Endothelial cell of umbilical vein (primary cell): ENCODE measurements at regions not wholly inside any gene's neighbourhood (a gene's known extent, or its start where the extent isn't known, plus 50 kb on each side); places are given as distances from the start of the nearest gene placed in this dataset.

Experiments used
- BruUV-seq: library from RNA; stranded (reverse); fragments of 400-500 nt; replicated peaks from 2 replicates; lab custom pipeline; 2021; lab: Mats Ljungman, UMichigan
- CTCF ChIA-PET: fragments of 300-600, 350-600 bp; sonication (Branson Sonifier 250); formaldehyde crosslinking; loops from one replicate; lab custom pipeline; 2021; ENCODE audit warnings: antibody characterized with exemption, inconsistent platforms; lab: Charles Lee
- POLR2A ChIA-PET: fragments of 300-600, 350-600 bp; sonication (Branson Sonifier 250); formaldehyde crosslinking; loops from one replicate; lab custom pipeline; 2021; ENCODE audit warnings: antibody characterized with exemption, inconsistent platforms; lab: Charles Lee
- DNase-seq: peaks from one replicate; pipeline ENCODE4 v3.0.0-alpha.2; 2011; ENCODE audit warnings: low read depth, low spot score
- FAIRE-seq: peaks from 2 replicates; lab custom pipeline; 2011; peaks lifted over from hg19 to GRCh38; lab: Jason Lieb, UNC
- H2AFZ ChIP-seq: 2 replicates; pipeline ENCODE4 v1.6.0; 2012; ENCODE audit warnings: low read depth, low read length, control low read depth, inconsistent platforms
- H3K27ac ChIP-seq: 2 replicates; pipeline ENCODE4 v1.5.1; 2011; ENCODE audit warnings: low read depth, mild to moderate bottlenecking, control low read depth, low read length, moderate library complexity; ENCODE audit not compliant: insufficient read depth
- H3K27me3 ChIP-seq, 2 experiments: 2 replicates each; pipeline versions ENCODE4 v1.6.0 to v1.6.1; 2011; ENCODE audit warnings: low read length in 2 of 2, mixed read lengths in 1 of 2; ENCODE audit not compliant: control insufficient read depth in 2 of 2, insufficient read depth in 2 of 2
- H3K36me3 ChIP-seq, 2 experiments: 2 replicates in 1 of 2; 3 replicates in 1 of 2; pipeline ENCODE4 v1.5.1; 2011; ENCODE audit warnings: low read length in 2 of 2, mild to moderate bottlenecking in 1 of 2, moderate library complexity in 1 of 2; ENCODE audit not compliant: control insufficient read depth in 2 of 2, insufficient read depth in 2 of 2; ENCODE audit errors: extremely low read depth in 1 of 2
- H3K4me1 ChIP-seq: 3 replicates; pipeline ENCODE4 v1.5.1; 2011; ENCODE audit warnings: mild to moderate bottlenecking, low read length; ENCODE audit not compliant: control insufficient read depth, insufficient read depth; ENCODE audit errors: extremely low read depth
- H3K4me2 ChIP-seq: 2 replicates; pipeline ENCODE4 v1.6.1; 2011; ENCODE audit warnings: low read length, control low read depth, mixed read lengths; ENCODE audit not compliant: insufficient read depth
- H3K4me3 ChIP-seq, 3 experiments: fragments of 200-600 bp in 1 of 3; sonication (generic), shearing (Covaris generic) in 1 of 3; replicated peaks in 1 of 3; 2 replicates each; pipeline ENCODE4 v1.5.1; 2011 to 2016; ENCODE audit warnings: control low read depth in 3 of 3, low read length in 3 of 3, mild to moderate bottlenecking in 2 of 3, inconsistent platforms in 1 of 3, low read depth in 1 of 3, moderate library complexity in 1 of 3; ENCODE audit not compliant: insufficient read depth in 1 of 3
- H3K79me2 ChIP-seq: 2 replicates; pipeline ENCODE4 v1.6.0; 2012; ENCODE audit warnings: low read length, inconsistent platforms; ENCODE audit not compliant: control insufficient read depth, insufficient read depth
- H3K9ac ChIP-seq: replicated peaks from 2 replicates; pipeline ENCODE3; 2011; ENCODE audit warnings: low read length, control low read depth; ENCODE audit not compliant: insufficient read depth; ENCODE audit errors: extremely low read depth
- H3K9me1 ChIP-seq: replicated peaks from 3 replicates; pipeline ENCODE4 v1.6.0; 2011; ENCODE audit warnings: mild to moderate bottlenecking, low read length; ENCODE audit not compliant: control insufficient read depth, insufficient read depth; ENCODE audit errors: extremely low read depth
- H3K9me3 ChIP-seq: replicated peaks from 2 replicates; pipeline ENCODE4 v1.5.1; 2012; ENCODE audit warnings: low read length, inconsistent platforms; ENCODE audit not compliant: control insufficient read depth, insufficient read depth
- H4K20me1 ChIP-seq: replicated peaks from 2 replicates; pipeline ENCODE3; 2011; ENCODE audit warnings: mild to moderate bottlenecking, low read length; ENCODE audit not compliant: control insufficient read depth, insufficient read depth; ENCODE audit errors: extremely low read depth
- EZH2 ChIP-seq: IDR thresholded peaks from 2 replicates; pipeline ENCODE4 v1.6.1; 2012; ENCODE audit warnings: borderline replicate concordance, low read depth, mild to moderate bottlenecking, moderate library complexity, low read length, inconsistent platforms; ENCODE audit not compliant: severe bottlenecking
- FOS ChIP-seq: IDR thresholded peaks from 2 replicates; pipeline ENCODE4 v1.6.1; 2011; ENCODE audit warnings: mild to moderate bottlenecking, low read length, moderate library complexity, borderline replicate concordance; ENCODE audit not compliant: insufficient read depth
- GATA2 ChIP-seq: IDR thresholded peaks from 2 replicates; pipeline ENCODE4 v1.7.0; 2011; ENCODE audit warnings: low read depth, mild to moderate bottlenecking, moderate library complexity, mixed read lengths, low read length; ENCODE audit not compliant: insufficient read length, insufficient read depth
- JUN ChIP-seq: IDR thresholded peaks from 2 replicates; pipeline ENCODE4 v1.6.1; 2011; ENCODE audit warnings: borderline replicate concordance, low read depth; ENCODE audit not compliant: insufficient read length, insufficient read depth
- MAX ChIP-seq: IDR thresholded peaks from 2 replicates; pipeline ENCODE4 v1.6.1; 2011; ENCODE audit not compliant: insufficient read depth, insufficient read length
- MYC ChIP-seq: IDR thresholded peaks from one replicate; pipeline ENCODE4 v1.6.1; 2011; ENCODE audit warnings: mild to moderate bottlenecking, low read depth, low read length
- POLR2A ChIP-seq: IDR thresholded peaks from 2 replicates; pipeline ENCODE4 v1.6.1; 2012; ENCODE audit warnings: low read depth, mild to moderate bottlenecking, control low read depth, low read length
- POLR2AphosphoS5 ChIP-seq: IDR thresholded peaks from 2 replicates; pipeline ENCODE4 v1.6.1; 2012; ENCODE audit warnings: low read depth, mild to moderate bottlenecking, control low read depth, low read length, moderate library complexity; ENCODE audit not compliant: insufficient read depth
- dilution Hi-C: fragments of 300-500 bp; cut with MboI; formaldehyde crosslinking; loops from one replicate; pipeline ENCODE4 v1.15.0; 2019; ENCODE audit warnings: low sequenced_read_pairs; ENCODE audit not compliant: extremely low pct_ligation_motif_present
- intact Hi-C: fragments of 100-400 bp; cut with micrococcal nuclease; formaldehyde crosslinking; loops from one replicate; pipeline ENCODE4 v1.10.0; 2022
- TF ChIP-seq, protein P1 (sequence below), 2 donors: IDR thresholded peaks; 1 replicate in 1 of 2; 2 replicates in 1 of 2; pipeline ENCODE4 v1.5.1; 2011; ENCODE audit warnings: low read length in 2 of 2, mild to moderate bottlenecking in 2 of 2, moderate library complexity in 2 of 2, control low read depth in 1 of 2, inconsistent platforms in 1 of 2, low read depth in 1 of 2; ENCODE audit not compliant: insufficient read depth in 1 of 2; ENCODE audit errors: extremely low read depth in 1 of 2

GRCh38 chr5:85951707-85952210, 666.0 kb upstream of the COX7C start:
- no peak overlapping the region for H3K27ac ChIP-seq
- no peaks in the 10 kb centered on the region for H4K20me1 ChIP-seq
- H3K9ac ChIP-seq: no peak overlapping the region
- H3K36me3 ChIP-seq: no peaks in the 10 kb centered on the region
- H3K4me3 ChIP-seq: no peak overlapping the region
- no peak for TF ChIP-seq MAX
- no peak for TF ChIP-seq GATA2
- TF ChIP-seq POLR2AphosphoS5: no peak
- no peak for TF ChIP-seq FOS
- TF ChIP-seq MYC: no peak
- TF ChIP-seq POLR2A: no peak
- TF ChIP-seq EZH2: no peak
- TF ChIP-seq, protein P1, sequence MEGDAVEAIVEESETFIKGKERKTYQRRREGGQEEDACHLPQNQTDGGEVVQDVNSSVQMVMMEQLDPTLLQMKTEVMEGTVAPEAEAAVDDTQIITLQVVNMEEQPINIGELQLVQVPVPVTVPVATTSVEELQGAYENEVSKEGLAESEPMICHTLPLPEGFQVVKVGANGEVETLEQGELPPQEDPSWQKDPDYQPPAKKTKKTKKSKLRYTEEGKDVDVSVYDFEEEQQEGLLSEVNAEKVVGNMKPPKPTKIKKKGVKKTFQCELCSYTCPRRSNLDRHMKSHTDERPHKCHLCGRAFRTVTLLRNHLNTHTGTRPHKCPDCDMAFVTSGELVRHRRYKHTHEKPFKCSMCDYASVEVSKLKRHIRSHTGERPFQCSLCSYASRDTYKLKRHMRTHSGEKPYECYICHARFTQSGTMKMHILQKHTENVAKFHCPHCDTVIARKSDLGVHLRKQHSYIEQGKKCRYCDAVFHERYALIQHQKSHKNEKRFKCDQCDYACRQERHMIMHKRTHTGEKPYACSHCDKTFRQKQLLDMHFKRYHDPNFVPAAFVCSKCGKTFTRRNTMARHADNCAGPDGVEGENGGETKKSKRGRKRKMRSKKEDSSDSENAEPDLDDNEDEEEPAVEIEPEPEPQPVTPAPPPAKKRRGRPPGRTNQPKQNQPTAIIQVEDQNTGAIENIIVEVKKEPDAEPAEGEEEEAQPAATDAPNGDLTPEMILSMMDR (IDR thresholded peaks at IDR 0.05; ENCODE audit: extremely low read depth in 1 of 2, insufficient read depth in 1 of 2, low read depth in 1 of 2, low read length in 2 of 2): no peak
- no peak for TF ChIP-seq JUN
- no peak overlapping the region for H2AFZ ChIP-seq
- H3K79me2 ChIP-seq: no peaks in the 10 kb centered on the region
- FAIRE-seq (no peak), DNase-seq (no peak)
- no TSS peak for BruUV-seq
- H3K9me3 ChIP-seq: peaks cover 2% of the 10 kb centered on the region
- ChIA-PET POLR2A (no interaction called here), CTCF (no interaction called here)
- H3K4me1 ChIP-seq: no peaks in the 10 kb centered on the region
- H3K27me3 ChIP-seq: no peaks in the 10 kb centered on the region
- H3K9me1 ChIP-seq: no peaks in the 10 kb centered on the region
- intact Hi-C loops (no loop called here), dilution Hi-C loops (no loop called here)
- H3K4me2 ChIP-seq: no peak overlapping the region
